Testis (tissue), 2 donors: ENCODE measurements at regions not wholly inside any gene's neighbourhood (a gene's known extent, or its start where the extent isn't known, plus 50 kb on each side); places are given as distances from the start of the nearest gene placed in this dataset.
"Not testable (repeated sequence)": the region's sequence is repeated elsewhere in the genome, so short reads cannot be mapped to it uniquely, and the experiment has no call there.

Source experiments
- DNase-seq: peaks from one replicate; pipeline ENCODE4 v3.0.0-alpha.2; 2019
- H3K27ac ChIP-seq, 2 donors: fragments of 200-600 bp; sonication (generic); one replicate each; pipeline ENCODE4 v1.5.1; 2019
- H3K27me3 ChIP-seq: fragments of 200-600 bp; sonication (generic); one replicate; pipeline ENCODE4 v1.5.1; 2019
- H3K36me3 ChIP-seq: fragments of 200-600 bp; sonication (generic); one replicate; pipeline ENCODE4 v1.5.1; 2017; ENCODE audit warnings: low read depth; ENCODE audit errors: missing control alignments
- H3K4me1 ChIP-seq: fragments of 200-600 bp; sonication (generic); one replicate; pipeline ENCODE4 v1.5.1; 2019
- H3K4me3 ChIP-seq, 2 donors: fragments of 200-600 bp; sonication (generic); one replicate each; pipeline ENCODE4 v1.5.1; 2017 to 2019
- H3K9me3 ChIP-seq: fragments of 200-600 bp; sonication (generic); one replicate; pipeline ENCODE4 v1.5.1; 2017
- CTCF ChIP-seq, 3 experiments: fragments of 450-650 bp in 2 of 3; fragments of 200-600 bp in 1 of 3; sonication (generic) in 1 of 3; IDR thresholded peaks; one replicate each; pipeline ENCODE4 v1.5.1; 2016 to 2019; ENCODE audit warnings: antibody characterized with exemption in 3 of 3, mild to moderate bottlenecking in 2 of 3, moderate library complexity in 1 of 3
- POLR2A ChIP-seq: fragments of 450-650 bp; IDR thresholded peaks from one replicate; pipeline ENCODE4 v1.6.1; 2017; ENCODE audit warnings: antibody characterized with exemption, mild to moderate bottlenecking, moderate library complexity
- WGBS, 2 donors: methylation state at CpG; one replicate each; pipeline ENCODE4 v1.1.5; 2018; 5-methylcytosine and 5-hydroxymethylcytosine counted together
- intact Hi-C: fragments of 100-400 bp; cut with DNase I; formaldehyde crosslinking; loops from one replicate; pipeline ENCODE4 v1.15.1; 2023; ENCODE audit warnings: low total_unique reads

GRCh38 chr5:90054612-90055011, 354.9 kb downstream of the CETN3 start:
- TF ChIP-seq POLR2A (no peak), CTCF (IDR thresholded peaks at IDR 0.05) (no peak)
- intact Hi-C loops: no loop called here
- no peaks in the 10 kb centered on the region for H3K9me3 ChIP-seq
- H3K27ac ChIP-seq: no peak overlapping the region
- H3K36me3 ChIP-seq: no peaks in the 10 kb centered on the region
- H3K4me1 ChIP-seq: peaks cover 3% of the 10 kb centered on the region
- no peaks in the 10 kb centered on the region for H3K27me3 ChIP-seq
- 88 to 98% methylated on average over 3 of the region's 3 CpGs for WGBS, 2 donors
- no peak overlapping the region for H3K4me3 ChIP-seq
- no peak for DNase-seq

- 53 to 59% methylated on average over 1 of the region's 1 CpG for WGBS, 2 donors
- no peak for DNase-seq
Observed at GRCh38 chr5:90051756-90052155, 357.8 kb downstream of the CETN3 start.

GRCh38 chr5:90050103-90050502, 359.5 kb downstream of the CETN3 start:
- 81 to 88% methylated on average over 2 of the region's 2 CpGs for WGBS, 2 donors
- no peak for TF ChIP-seq POLR2A
- TF ChIP-seq CTCF (IDR thresholded peaks at IDR 0.05): no peak
- Histone ChIP-seq H3K27me3 (no peaks in the 10 kb centered on the region), H3K27ac (no peak overlapping the region), H3K4me3 (no peak overlapping the region), H3K36me3 (no peaks in the 10 kb centered on the region), H3K9me3 (no peaks in the 10 kb centered on the region), H3K4me1 (no peaks in the 10 kb centered on the region)
- no peak for DNase-seq
- intact Hi-C loops: no loop called here

More at GRCh38 chr5:90051756-90052155, 357.8 kb downstream of the CETN3 start:
- no peaks in the 10 kb centered on the region for H3K9me3 ChIP-seq
- no peak for TF ChIP-seq POLR2A
- TF ChIP-seq CTCF (IDR thresholded peaks at IDR 0.05): no peak
- no peaks in the 10 kb centered on the region for H3K27me3 ChIP-seq
- H3K4me1 ChIP-seq: peaks cover 3% of the 10 kb centered on the region
- no peaks in the 10 kb centered on the region for H3K36me3 ChIP-seq
- no peak overlapping the region for H3K4me3 ChIP-seq
- H3K27ac ChIP-seq: no peak overlapping the region
- intact Hi-C loops: no loop called here

- H3K36me3 ChIP-seq: no peaks in the 10 kb centered on the region
- H3K4me3 ChIP-seq: no peak overlapping the region
- H3K9me3 ChIP-seq: no peaks in the 10 kb centered on the region
- H3K27me3 ChIP-seq: no peaks in the 10 kb centered on the region
- intact Hi-C loops: loop anchor here (10.0 kb wide), 1 partner anchor 52 kb away; no protein-coding TSS in a partner anchor
- DNase-seq: no peak
- TF ChIP-seq POLR2A (no peak), CTCF (IDR thresholded peaks at IDR 0.05) (no peak)
- no peaks in the 10 kb centered on the region for H3K4me1 ChIP-seq
- H3K27ac ChIP-seq: no peak overlapping the region
- 71 to 77% methylated on average over 5 of the region's 5 CpGs for WGBS, 2 donors
Observed at GRCh38 chr5:90047113-90047512, 362.4 kb downstream of the CETN3 start.

- WGBS, 2 donors: 93 to 95% methylated on average over 4 of the region's 4 CpGs
- not testable (repeated sequence) for H3K36me3 ChIP-seq, H3K4me3 ChIP-seq, H3K9me3 ChIP-seq, DNase-seq, H3K27ac ChIP-seq, H3K4me1 ChIP-seq, H3K27me3 ChIP-seq
- intact Hi-C loops: loop anchor here (10.0 kb wide), 1 partner anchor 45 kb away; no protein-coding TSS in a partner anchor
Observed at GRCh38 chr5:90040082-90040481, 369.5 kb downstream of the CETN3 start.
